Muscle layer of colon (tissue), 2 donors: ENCODE measurements at regions not wholly inside any gene's neighbourhood (a gene's known extent, or its start where the extent isn't known, plus 50 kb on each side); places are given as distances from the start of the nearest gene placed in this dataset.

Experiments used
- H3K27ac ChIP-seq: one replicate; pipeline ENCODE4 v1.7.0; 2013; ENCODE audit warnings: low read depth, mild to moderate bottlenecking, low read length, moderate library complexity
- H3K27me3 ChIP-seq, 2 donors: one replicate each; pipeline ENCODE4 v1.7.0; 2013; ENCODE audit warnings: low read length in 2 of 2, mild to moderate bottlenecking in 2 of 2; ENCODE audit not compliant: insufficient read depth in 2 of 2, control insufficient read depth in 1 of 2
- H3K36me3 ChIP-seq: one replicate; pipeline ENCODE4 v1.7.0; 2013; ENCODE audit warnings: mild to moderate bottlenecking, low read length; ENCODE audit not compliant: insufficient read depth
- H3K4me1 ChIP-seq: one replicate; pipeline ENCODE4 v1.7.0; 2013; ENCODE audit warnings: mild to moderate bottlenecking, low read length; ENCODE audit not compliant: insufficient read depth
- H3K4me3 ChIP-seq, 2 donors: one replicate each; pipeline ENCODE4 v1.7.0; 2013; ENCODE audit warnings: low read length in 2 of 2, low read depth in 1 of 2, mild to moderate bottlenecking in 1 of 2, moderate library complexity in 1 of 2
- H3K9ac ChIP-seq: one replicate; pipeline ENCODE4 v1.7.0; 2013; ENCODE audit warnings: low read length
- H3K9me3 ChIP-seq: one replicate; pipeline ENCODE4 v1.7.0; 2013; ENCODE audit warnings: mild to moderate bottlenecking, low read length
- donor health status: abdominal sarcoma.
- donor health status: Adenocarcinoma of cecum.

DNA sequence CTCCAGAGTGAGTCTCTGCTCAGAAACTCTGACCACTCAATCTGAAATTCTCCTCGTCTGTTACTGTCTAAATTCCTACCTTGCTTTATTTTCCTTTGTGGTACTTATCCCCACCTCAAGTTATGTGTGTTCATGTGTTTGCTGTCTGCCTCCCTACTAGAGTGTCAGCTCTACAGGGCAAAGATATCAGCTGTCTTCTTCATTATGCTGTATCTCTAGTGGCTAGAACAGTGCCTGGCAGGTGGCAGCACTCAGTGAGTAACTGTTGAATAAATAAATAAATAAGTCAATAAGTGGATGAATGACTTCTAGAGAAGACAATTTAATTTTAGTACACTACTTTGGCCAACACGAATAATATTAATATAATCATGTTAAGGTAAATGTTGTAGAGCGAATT is 92.3 kb downstream of the BOD1 start:
- Histone ChIP-seq H3K9me3 (no peaks in the 10 kb centered on the region), H3K4me3 (no peak overlapping the region), H3K4me1 (no peaks in the 10 kb centered on the region), H3K9ac (no peak overlapping the region), H3K36me3 (no peaks in the 10 kb centered on the region), H3K27me3 (no peaks in the 10 kb centered on the region), H3K27ac (no peak overlapping the region)

DNA sequence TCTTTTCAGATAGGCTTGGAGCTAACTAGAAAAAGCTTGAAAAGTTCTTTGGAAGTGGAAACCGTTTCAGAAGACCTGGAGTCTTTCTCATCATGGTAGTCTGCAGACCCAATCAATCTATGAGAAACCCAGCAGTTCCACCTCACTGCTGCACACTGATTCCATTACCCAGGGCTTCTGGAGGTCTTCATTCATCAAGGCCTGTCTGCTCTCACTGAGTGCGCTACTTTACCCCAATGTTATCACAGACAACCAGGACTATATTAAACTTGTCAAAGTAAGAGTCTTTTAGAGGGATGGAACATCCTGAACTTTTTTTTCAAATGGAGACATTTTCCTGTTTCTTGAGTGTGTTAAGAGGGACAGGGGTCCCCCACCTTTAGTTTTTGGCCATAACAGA is 93.1 kb downstream of the BOD1 start:
- H3K36me3 ChIP-seq = no peaks in the 10 kb centered on the region
- no peaks in the 10 kb centered on the region for H3K9me3 ChIP-seq
- H3K4me1 ChIP-seq = no peaks in the 10 kb centered on the region
- H3K4me3 ChIP-seq = no peak overlapping the region
- H3K27me3 ChIP-seq = no peaks in the 10 kb centered on the region
- no peak overlapping the region for H3K27ac ChIP-seq
- no peak overlapping the region for H3K9ac ChIP-seq

DNA sequence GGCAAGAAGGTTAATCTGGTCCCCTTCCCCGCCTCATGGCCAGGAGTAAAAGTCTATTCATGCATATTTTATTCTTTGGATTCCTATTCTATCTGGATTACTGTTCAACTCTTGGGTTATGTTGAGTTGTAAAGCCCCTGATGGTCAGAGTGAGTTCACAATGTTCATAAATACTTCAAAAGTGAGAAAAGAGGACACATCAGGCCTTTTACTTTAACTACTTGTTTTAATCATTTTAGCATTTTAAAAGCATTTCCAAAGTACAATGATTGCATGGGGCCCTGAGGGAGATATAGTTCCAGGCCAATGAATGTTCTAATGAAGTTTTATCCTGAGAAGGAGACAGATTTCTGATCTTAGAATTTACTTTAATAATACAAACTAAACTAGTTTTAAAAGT is 93.9 kb downstream of the BOD1 start:
- no peaks in the 10 kb centered on the region for H3K9me3 ChIP-seq
- H3K27ac ChIP-seq = no peak overlapping the region
- no peak overlapping the region for H3K9ac ChIP-seq
- no peaks in the 10 kb centered on the region for H3K4me1 ChIP-seq
- H3K36me3 ChIP-seq = no peaks in the 10 kb centered on the region
- H3K27me3 ChIP-seq = no peaks in the 10 kb centered on the region
- no peak overlapping the region for H3K4me3 ChIP-seq

DNA sequence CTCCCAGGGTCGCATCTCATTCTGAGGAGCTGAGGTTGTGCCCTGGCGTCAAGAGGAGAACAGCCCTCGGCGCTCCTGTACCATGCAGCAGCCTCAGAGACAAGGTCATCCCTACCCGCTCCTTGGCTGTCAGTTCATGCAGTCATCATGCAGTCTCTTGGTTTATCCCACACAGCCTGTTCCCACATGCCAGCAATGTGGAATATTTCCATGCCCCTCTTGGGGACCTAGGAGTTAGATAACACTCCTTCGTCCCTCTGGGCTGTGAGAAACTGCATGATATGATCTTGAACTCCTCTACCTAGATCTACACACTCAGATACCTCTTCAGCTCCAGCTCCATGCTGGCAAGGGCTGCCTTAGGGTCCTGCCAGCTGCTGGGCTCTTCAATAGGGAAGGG is 97.6 kb downstream of the BOD1 start:
- Histone ChIP-seq H3K4me1 (no peaks in the 10 kb centered on the region), H3K27me3 (no peaks in the 10 kb centered on the region), H3K36me3 (no peaks in the 10 kb centered on the region), H3K4me3 (no peak overlapping the region), H3K9ac (no peak overlapping the region), H3K9me3 (no peaks in the 10 kb centered on the region), H3K27ac (no peak overlapping the region)

DNA sequence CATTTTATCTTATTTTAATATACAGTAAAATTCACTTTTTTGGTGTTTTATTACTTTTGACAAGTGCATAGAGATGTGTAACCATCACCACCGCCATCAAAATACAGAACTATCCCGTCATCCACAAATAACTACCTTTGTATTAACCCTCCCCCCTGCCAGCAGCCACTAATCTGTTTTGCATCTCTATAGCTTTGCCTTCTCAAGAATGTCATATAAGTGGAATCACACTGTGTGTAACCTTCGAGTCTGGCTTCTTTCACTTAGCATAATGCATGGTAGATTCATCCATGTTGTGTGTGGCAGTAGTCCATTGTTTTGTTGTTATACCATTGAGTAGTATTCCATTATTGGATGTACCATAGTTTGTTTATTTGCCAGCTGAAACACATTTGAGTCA is 98.8 kb downstream of the BOD1 start:
- H3K27ac ChIP-seq = no peak overlapping the region
- H3K36me3 ChIP-seq = no peaks in the 10 kb centered on the region
- no peak overlapping the region for H3K9ac ChIP-seq
- no peaks in the 10 kb centered on the region for H3K9me3 ChIP-seq
- H3K4me1 ChIP-seq = no peaks in the 10 kb centered on the region
- H3K27me3 ChIP-seq = no peaks in the 10 kb centered on the region
- no peak overlapping the region for H3K4me3 ChIP-seq

DNA sequence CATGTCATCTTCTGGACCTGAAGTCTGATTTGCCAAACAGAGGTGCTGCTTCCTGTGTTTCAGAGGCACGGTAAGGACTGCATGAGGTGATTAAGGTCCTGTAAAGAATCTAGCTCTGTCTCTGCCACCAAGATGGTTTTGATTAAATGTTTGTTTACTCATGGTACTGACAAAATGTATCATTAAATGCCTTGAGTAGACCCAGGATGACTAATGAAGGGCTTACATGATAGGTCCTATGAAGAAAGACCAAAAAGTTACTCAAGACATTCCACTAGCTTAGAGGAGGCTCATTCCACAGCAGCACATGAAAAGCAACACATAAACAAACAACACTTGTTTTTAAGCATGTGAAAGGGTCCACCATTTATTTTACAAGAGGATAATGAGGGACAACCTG is 100.9 kb downstream of the BOD1 start:
- no peaks in the 10 kb centered on the region for H3K27me3 ChIP-seq
- H3K4me3 ChIP-seq = no peak overlapping the region
- H3K36me3 ChIP-seq = no peaks in the 10 kb centered on the region
- H3K9ac ChIP-seq = no peak overlapping the region
- no peaks in the 10 kb centered on the region for H3K9me3 ChIP-seq
- no peak overlapping the region for H3K27ac ChIP-seq
- no peaks in the 10 kb centered on the region for H3K4me1 ChIP-seq

DNA sequence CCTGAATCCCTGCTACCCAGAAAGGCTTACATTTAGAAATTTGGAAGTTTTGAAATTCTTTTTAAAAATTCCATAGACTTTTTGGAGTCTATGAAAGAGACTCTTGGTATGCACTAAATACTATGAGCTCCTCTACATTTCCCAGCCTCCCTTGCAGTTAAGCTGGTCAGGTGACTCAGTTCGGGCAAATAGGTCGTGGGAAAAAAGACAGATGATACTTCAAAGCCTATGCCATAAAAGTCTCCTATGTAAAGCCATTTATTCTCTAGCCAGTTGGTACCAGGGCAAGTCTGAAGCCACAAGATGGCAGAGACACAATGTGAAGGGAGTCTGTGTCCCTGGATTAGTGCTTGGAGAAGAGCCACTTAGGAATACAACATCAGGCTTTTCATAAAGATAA is 101.8 kb downstream of the BOD1 start:
- Histone ChIP-seq H3K4me3 (no peak overlapping the region), H3K27ac (no peak overlapping the region), H3K4me1 (no peaks in the 10 kb centered on the region), H3K9ac (no peak overlapping the region), H3K36me3 (no peaks in the 10 kb centered on the region), H3K9me3 (no peaks in the 10 kb centered on the region), H3K27me3 (no peaks in the 10 kb centered on the region)

DNA sequence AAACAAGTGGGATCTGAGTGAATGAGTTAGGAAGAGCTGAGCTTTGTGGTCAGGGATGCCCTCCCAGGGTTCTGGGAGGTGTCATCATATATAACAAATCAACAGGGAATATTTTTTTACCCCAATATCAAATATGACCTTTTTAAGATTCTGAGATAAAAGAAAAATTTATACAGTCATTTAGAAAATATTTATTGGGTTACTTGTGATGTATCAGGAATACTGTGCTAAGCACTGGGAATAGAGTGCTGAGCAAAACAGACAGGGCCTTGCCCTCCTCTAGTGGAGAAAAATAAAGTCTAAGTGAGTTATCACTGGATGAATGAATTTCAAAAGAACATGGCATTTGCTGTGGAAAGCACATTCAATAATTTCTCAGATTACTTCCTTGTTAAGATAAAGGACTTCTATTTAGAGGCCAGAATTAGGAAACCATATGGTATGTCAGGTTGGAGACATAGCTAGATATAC is 102.9 kb downstream of the BOD1 start:
- no peak overlapping the region for H3K4me3 ChIP-seq
- H3K9ac ChIP-seq = no peak overlapping the region
- no peaks in the 10 kb centered on the region for H3K36me3 ChIP-seq
- H3K27ac ChIP-seq = no peak overlapping the region
- no peaks in the 10 kb centered on the region for H3K4me1 ChIP-seq
- H3K9me3 ChIP-seq = no peaks in the 10 kb centered on the region
- H3K27me3 ChIP-seq = no peaks in the 10 kb centered on the region

DNA sequence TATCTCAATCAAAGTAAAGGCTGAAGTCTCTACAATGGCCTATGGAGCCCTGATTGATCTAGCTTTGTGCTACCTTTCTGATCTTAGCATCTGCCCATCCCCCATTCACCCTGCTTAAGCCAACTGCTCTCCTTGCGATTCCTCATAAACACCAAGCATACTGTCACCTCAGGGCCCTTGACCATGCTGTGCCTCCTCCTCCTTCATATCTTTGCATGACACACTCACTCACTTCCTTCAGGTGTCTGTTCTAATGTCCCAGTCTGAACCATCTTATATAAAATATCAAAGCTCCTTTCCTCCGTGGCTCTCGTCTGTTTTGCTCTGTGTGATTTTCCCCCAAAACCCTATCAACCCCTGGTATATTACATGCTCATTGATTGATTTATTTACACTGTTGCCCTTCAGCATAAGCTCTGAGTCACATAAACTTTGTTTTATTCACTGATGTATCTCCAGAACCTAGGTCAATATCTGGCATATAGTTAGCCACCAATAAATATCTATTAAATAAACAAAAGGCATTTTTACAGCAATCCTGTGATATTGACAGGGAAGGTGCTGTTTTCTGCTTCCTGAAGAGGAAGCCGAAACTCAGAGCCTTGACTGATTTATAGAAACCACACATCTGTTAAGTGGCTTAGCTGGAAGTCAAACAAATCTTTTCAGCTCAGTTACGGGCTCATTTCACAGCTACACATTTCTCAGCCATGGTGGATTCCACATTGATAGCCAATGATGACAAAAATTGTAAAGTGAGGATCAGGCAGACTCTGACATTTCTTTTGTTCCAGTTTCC is 103.6 kb downstream of the BOD1 start:
- no peaks in the 10 kb centered on the region for H3K36me3 ChIP-seq
- no peak overlapping the region for H3K4me3 ChIP-seq
- no peak overlapping the region for H3K27ac ChIP-seq
- H3K4me1 ChIP-seq = no peaks in the 10 kb centered on the region
- no peak overlapping the region for H3K9ac ChIP-seq
- no peaks in the 10 kb centered on the region for H3K27me3 ChIP-seq
- no peaks in the 10 kb centered on the region for H3K9me3 ChIP-seq

DNA sequence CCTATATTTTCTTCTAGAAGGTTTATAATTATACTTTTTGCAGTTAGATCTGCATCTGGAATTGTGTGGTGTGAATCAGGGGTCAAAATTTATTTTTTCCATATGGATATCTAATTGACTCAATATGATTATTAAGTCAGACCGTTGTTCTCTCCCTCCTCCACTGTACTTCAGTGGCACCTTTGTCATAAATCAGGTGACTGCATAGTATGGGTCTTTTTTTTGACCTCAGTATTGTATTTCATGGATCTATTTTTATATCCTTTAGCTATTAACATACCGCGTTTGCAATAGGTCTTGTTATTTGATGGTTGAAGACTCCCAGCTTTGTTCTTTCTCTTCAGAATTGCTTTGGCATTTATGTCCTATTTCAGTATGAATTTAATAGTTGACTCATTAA is 107.4 kb downstream of the BOD1 start:
- no peak overlapping the region for H3K4me3 ChIP-seq

DNA sequence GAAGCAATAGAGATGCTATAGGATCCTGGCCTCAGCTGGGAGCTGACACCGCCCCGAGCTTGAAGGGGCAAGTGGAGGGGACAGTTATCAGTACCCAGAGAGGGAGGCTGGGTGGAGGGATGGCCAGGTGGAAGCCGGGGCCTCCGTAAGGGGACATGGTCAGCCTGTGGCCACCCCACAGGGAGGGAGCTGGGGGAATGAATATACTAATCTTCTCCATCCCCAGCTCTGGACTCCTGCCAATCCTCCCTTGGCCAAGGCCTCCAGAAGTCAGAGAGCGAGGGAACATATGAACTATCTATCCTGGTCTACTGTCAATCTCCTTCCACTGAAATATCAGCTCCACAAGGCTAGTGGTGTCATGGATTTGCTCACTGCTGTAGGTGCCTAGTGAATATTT is 109.3 kb downstream of the BOD1 start:
- H3K9me3 ChIP-seq = no peaks in the 10 kb centered on the region
- H3K4me1 ChIP-seq = no peaks in the 10 kb centered on the region
- no peak overlapping the region for H3K4me3 ChIP-seq
- no peak overlapping the region for H3K27ac ChIP-seq
- no peaks in the 10 kb centered on the region for H3K36me3 ChIP-seq
- no peaks in the 10 kb centered on the region for H3K27me3 ChIP-seq
- H3K9ac ChIP-seq = no peak overlapping the region

More for the DNA sequence above, 107.4 kb downstream of the BOD1 start:
- Histone ChIP-seq H3K9ac (no peak overlapping the region), H3K27me3 (no peaks in the 10 kb centered on the region), H3K36me3 (no peaks in the 10 kb centered on the region), H3K9me3 (no peaks in the 10 kb centered on the region), H3K4me1 (no peaks in the 10 kb centered on the region), H3K27ac (no peak overlapping the region)

DNA sequence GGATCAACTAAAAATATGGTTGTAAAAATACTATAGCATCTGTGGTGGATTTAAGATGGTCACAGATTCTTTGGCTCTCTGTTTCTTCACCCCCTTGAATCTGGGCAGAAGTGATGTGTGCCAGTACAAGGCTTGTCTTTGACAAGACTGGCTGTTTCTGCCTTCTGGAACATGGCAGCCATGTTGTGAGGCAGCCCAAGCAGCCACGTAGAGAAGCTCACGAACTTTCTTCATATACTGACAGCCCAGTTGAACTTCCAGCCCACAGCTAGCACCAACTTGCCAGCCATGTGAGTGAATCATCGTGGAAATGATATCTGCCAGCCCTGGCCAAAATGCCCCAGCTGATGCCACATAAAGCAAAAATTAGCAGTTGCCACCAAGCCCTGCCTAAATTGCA is 110.8 kb downstream of the BOD1 start:
- Histone ChIP-seq H3K27me3 (no peaks in the 10 kb centered on the region), H3K9ac (no peak overlapping the region), H3K27ac (no peak overlapping the region), H3K4me3 (no peak overlapping the region), H3K9me3 (no peaks in the 10 kb centered on the region), H3K36me3 (no peaks in the 10 kb centered on the region), H3K4me1 (no peaks in the 10 kb centered on the region)
